ENCODE measurements at regions not wholly inside any gene's neighbourhood (a gene's known extent, or its start where the extent isn't known, plus 50 kb on each side); places are given as distances from the start of the nearest gene placed in this dataset.

DNA sequence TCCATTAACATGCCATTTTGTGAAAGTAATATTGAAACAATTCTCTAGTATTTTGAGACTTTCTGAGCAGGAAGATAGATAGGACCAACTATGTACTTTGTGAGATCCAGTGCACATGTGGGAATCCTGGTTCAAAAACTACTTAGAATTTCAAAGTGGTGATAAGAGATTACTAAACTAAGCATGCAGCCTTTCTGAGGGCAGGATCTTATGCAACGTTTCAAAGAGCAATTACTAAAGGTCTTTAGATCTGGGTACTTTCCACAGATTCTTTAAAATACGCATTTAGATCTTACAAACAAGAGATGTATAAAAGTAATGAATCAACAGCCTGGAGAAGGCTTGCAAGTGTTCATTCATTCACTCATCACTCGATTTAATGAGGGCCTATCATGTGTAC is 124.4 kb upstream of the TRIB2 start:
- DNase-seq (ENCODE audit: low read depth), result no peak

DNA sequence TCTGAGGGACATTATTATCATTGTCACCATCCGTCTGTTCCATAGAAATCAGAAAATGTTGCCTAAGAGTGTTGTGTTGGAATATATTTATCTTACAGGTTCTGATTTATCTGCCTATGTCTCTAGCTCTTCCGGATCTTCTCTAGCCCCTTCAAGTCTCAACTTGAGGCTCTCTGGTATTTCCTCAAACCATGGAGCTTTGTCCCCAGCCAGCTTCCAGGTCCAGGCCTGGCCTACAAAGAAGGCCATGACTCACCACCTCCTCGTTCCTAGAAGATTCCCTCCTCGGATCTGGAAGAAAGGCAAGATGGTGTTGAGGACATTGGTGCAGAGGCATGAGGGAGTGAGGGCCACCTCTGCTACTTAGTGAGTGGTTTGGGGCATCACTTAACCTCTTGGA is 122.1 kb upstream of the TRIB2 start:
- no peak for DNase-seq (ENCODE audit: low read depth)

DNA sequence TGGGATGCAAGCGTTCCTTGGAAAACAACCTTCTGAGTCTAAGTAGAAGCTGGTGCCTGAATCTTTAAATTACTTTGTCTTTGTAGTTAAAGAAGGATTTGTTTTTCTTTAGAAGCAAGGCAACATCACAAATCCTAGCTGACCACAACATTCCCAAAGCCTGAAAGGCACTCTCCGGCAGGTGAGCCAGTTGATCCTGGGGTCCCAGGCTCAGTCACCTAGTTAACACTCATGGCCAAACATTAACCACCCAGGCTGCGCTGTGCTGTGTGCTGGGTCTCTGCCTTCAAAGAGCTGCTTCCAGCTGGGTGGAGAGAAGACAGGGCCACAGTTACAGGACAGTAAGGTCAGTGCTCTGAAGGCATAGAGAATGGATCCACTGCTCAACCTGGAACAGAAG is 120.0 kb upstream of the TRIB2 start:
- DNase-seq (ENCODE audit: low read depth), result no peak

DNA sequence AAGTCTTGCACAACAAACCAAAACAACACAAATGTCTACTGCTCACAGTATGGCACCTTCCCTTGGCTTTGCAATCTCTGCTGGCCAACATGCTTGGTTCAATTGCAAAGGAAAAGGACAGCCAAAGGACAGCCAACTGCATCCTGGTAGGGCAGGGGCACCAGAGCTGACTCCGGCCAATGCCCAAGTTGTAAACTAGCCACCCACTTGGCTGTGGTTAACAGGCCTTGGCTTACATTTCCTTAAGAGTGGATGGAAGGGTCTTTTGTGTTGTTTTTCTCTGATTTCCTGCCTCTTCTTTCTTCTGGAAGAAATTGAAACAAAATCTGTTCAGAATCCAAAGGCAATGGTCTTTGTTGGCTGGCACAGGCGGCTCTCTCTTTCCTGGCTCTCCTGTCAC is 119.1 kb upstream of the TRIB2 start:
- no peak for DNase-seq (ENCODE audit: low read depth)

DNA sequence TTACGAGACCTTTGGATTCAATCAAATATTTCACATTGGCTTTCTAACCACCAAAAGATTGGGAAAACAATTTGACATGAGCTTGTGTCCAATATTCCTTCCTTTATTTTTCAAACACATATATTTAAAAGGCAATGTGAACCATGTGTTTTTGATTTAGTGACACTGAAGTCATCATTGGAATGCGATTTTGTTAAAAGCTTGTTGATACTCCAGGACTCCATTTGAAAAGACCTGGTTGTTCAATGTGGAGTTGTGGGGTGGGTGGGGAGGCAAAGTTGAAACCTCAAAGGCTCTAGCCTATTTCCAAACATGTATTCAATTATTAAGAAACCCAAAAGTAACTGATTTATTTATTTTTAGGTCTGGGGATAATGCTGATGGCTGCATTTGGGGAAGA is 114.1 kb upstream of the TRIB2 start:
- no peak for DNase-seq (ENCODE audit: low read depth)

DNA sequence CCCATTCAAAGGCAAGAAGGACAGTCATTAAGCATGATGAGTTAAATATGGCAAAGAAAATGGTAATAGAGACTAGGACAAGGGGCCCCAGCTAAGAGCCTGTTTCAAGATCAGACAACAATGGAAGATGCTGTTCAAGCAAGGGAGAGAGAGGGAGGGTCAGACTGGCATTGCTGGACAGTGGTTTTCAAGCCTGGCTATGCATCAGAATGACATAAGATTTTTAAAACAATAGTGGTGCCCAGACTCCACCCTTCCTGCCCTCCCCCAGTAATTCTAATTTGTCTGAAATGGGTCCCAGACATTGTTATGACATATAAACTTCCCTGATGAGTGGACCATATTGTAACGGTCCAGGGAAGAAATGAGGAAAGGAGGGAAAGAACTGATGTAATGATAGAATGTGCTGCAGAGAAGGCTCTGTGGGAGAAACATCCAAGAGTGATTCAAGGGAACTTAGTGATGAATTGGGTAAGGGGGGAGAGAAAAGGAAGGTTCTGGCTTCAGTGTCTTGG is 112.9 kb upstream of the TRIB2 start:
- no peak for DNase-seq (ENCODE audit: low read depth)

DNA sequence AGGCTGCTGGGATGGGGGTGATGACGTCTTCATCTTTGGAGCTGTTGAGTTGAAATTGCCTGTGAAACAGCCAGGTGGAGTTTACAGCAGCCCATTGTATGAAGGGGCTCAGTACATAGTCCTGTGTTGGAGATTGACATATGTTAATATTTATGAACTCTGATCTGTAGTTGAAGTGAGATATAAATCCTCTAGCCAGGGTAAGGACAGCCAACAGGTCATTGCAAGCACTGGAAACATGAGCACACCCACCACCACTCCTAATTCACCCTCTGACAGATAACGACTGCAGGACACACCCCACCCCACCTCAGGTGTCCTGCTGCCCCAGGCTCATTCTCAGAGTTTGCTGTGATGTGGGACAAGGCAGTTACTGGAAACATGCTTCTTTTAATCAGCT is 112.4 kb upstream of the TRIB2 start:
- DNase-seq (ENCODE audit: low read depth), result no peak

DNA sequence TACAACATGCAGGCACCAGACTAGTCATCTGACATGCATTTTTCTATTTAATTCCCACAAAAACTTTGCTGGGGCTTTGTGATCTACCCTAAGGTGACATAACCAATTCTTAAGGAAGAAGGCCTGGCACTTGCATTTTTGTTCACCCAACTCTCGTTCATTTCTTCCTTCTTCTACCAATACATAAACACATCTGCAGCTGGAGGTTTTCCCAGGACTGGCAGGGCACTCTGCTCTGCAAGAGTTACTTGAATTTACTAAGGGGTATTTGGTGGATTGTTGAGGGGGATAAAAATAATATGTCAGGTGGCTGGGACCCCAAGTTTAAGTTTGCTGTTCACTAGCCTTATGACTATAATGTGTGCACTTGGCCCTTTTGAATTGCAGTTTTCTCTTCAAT is 111.4 kb upstream of the TRIB2 start:
- no peak for DNase-seq (ENCODE audit: low read depth)

DNA sequence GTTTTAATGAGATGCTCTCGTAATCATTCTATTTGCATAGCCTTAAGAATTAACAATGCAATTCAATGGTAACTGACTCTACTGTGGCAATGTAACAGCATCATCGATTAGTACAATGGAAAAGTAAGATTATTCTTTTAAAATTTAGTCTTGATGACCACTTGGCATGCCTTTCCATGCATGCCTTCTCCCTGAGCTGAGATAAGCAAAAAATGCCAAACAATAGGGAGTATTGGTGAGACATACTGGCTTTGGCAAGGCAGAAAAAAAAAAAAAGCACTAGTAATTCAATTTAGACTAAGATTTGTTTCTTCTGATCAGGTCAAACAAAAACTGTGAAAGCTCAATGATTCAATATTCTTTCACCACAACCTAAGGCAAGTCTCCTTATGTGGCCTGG is 110.8 kb upstream of the TRIB2 start:
- DNase-seq (ENCODE audit: low read depth), result no peak

DNA sequence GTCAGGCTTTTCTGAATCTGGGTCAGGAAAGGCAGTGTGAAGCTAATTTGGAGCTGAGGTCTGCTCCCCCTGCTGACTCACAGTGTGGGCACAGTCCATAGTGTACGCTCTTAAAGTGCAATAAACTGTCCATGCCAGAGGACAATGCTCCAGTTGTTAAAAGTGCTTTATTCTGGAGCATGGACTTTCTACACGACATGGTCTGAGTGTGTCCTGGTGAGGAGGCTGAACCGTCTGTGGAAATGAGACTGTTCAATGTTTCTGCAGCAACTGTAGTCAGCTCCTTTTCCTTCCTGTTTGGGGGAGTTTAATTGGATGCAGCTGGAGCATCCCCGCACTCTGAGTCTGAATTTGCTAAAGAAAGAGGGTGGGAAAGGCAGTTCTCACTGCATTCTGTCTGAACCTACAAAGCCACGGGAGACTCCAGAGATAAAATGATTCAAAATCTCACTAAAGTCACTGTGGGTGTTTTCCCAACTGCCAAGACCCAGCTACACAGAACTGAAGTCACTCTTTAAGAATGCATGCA is 110.2 kb upstream of the TRIB2 start:
- no peak for DNase-seq (ENCODE audit: low read depth)

DNA sequence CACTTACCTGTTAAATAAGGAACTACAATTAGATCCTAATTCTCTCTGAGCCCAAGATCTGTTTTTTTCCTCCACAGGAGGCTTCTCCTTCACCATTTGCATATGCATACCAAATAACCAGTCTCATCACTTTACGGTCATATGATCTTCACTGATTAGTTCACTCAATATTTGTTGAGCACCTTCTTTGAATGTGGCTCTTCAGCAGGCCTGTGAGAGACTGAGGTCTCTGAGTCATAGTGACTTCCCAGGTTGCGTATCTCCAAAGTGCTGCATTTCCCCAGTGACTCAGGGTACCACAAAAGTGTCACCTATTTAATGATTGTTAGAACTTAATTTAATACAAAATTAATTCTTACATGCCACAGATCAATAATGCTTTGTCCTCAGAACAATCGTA is 108.8 kb upstream of the TRIB2 start:
- DNase-seq (ENCODE audit: low read depth), result no peak

DNA sequence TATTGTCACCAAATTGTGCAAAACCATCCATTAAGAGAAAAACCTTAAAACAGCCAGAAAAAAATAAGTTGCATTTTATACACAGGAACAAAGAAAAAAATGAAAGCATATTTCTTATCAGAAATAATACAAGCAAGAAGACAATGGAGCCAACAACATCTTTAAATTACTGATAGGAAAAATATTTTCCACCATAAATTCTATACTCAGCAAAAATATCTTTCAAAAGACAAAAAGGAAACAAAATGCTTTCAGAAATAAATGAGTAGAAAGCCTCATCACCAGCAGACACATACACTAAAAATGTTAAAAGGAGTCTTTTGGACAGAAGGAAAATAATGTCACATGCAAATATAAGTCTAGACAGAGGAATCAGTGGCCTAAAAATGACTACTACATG is 106.4 kb upstream of the TRIB2 start:
- DNase-seq (ENCODE audit: low read depth), result no peak

DNA sequence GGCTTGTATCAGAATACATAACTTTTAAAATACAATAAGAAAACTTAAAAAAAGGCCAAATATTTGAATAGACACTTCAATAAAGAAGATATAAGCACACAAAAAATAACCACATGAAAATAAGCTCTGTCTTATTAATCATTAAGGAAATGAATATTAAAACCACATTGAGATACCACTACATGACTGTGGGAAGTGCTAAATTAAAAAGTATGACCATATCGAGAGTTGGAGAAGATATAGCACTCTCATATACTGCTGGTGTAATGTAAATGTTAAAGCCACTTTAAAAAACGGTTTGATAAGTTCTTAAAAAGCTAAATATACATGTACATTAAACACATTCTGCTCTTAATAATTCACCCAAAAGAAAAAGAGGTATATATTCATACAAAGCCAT is 104.6 kb upstream of the TRIB2 start:
- no peak for DNase-seq (ENCODE audit: low read depth)

DNA sequence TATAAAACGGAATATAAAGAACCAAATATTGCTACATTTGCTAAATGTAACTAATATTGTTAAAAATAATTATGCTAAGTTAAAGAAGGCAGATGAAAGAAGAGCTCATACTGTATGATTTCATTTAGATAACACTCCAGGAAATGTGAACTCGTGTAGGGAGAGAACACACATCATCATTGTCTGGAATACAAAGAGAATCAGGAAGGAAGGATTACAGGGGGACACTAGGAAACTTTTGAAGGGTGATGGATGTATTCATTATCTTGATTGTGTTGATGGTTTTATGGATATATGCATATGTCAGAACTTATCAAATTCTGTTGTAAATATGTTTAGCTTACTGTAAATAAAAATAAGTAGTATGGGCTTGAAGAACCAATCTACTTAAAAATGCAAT is 104.1 kb upstream of the TRIB2 start:
- no peak for DNase-seq (ENCODE audit: low read depth)

DNA sequence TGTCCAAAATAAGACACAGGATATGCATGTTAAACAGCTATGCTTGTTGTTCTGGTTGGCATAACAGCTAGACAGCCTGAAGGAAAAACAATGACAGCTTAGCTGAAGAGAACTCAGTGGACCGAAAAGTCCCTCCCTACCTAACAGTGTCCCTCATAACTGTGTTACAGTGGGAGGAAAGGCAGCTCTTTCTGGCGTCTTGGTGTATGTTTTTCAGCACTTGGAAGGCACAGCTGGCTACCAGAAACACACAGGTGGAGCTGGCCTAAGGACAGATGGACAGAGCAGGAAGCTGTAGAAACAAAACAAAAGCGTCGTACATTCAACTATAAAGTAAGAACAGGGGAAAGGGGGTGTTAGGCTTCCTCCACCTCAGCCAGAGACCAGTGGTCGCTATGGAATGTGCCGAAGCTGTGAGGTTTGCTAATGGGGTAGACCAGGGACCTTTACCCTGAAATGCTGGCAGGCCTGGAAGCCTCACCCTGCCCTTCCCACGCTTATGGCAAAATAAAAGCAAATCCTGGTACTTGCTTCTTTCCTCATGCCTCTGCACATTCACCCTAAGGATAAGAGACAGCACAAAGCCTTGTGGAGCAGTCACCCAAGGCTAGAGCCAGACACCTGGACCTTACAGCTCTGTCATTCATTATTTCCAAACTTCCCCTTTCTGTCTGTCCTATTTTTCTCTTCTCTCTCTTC is 103.5 kb upstream of the TRIB2 start:
- DNase-seq (ENCODE audit: low read depth), result no peak

DNA sequence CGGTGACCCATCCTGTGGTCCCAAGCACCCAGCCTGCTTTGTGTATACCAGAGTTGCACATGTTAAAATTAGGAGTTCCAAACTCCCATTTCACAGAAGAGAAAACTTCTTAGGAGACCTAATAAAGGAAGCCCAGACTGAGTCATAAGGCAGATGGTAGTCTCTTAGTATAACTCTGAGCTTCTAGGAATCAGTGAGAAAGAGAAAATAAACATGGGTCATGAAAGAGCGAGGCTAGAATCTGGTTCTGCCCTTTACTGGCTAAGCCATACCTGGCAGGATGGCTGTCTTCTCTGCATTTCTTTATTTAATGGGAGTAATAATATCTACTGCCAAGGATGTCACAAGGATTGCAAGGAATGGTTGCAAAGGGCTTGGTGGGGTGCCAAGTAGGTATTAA is 101.2 kb upstream of the TRIB2 start:
- no peak for DNase-seq (ENCODE audit: low read depth)

DNA sequence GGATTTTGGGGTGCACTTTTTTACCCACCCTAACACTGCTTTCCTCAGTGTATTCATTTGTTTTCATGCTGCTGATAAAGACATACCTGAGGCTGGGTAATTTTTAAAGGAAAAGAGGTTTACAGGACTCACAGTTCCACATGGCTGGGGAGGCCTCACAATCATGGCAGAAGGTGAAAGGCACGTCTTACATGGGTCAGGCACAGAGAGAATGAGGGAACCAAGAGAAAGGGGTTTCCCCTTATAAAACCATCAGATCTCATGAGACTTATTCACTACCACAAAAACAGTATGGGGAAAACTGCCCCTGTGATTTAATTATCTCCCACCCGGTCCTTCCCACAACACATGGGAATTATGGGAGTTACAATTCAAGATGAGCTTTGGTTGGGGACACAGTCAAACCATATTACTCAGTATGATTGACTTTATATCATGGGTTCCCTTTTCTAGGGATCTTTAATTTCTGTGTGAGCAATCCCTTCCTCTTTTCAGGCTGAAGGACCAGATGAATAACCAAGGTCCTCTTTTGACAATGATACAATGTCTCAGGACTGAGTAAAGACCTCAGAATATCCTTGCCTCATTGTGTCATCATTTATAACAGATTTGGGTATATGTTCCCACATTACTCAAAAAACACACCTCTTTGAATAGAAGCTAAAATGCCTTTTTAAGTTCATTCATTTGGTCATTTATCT is 100.1 kb upstream of the TRIB2 start:
- no peak for DNase-seq (ENCODE audit: low read depth)

DNA sequence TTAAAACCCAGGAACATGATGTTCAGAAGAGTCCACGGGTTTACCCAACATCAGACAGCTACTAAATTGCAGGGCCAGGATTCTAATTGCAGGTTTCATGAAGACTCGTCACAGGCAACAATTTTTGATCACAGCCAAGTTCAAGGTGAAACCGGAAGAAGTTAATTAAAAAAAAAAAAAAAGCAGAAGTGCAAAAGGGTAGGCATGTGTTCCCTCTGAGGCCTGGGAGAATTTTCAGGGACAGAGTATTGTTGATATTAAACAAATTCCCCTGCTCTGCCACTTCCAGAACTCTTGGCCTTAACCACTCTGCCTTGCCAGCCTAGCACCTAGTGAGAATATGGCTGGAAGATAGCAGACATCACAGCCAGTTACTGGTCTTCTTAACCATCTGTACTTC is 99.4 kb upstream of the TRIB2 start:
- no peak for DNase-seq (ENCODE audit: low read depth)

DNA sequence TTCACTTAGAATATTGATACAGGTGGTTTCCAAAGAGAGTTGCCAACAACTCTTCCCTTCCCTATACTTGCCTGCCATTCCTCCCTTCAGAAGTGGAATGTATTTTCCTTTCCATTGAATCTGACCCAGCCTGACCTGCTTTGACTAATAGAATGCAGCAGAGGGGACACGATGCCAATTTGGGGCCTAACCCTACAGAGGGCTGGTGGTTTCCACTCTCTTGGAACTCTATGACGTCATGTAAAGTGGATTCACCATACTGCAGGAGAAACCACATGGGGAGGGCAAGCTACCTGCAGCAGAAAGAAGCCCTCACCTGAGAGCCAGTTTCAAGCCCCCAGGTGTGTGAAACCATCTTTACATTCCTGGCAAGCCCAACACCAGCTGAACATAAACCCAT is 98.9 kb upstream of the TRIB2 start:
- no peak for DNase-seq (ENCODE audit: low read depth)

DNA sequence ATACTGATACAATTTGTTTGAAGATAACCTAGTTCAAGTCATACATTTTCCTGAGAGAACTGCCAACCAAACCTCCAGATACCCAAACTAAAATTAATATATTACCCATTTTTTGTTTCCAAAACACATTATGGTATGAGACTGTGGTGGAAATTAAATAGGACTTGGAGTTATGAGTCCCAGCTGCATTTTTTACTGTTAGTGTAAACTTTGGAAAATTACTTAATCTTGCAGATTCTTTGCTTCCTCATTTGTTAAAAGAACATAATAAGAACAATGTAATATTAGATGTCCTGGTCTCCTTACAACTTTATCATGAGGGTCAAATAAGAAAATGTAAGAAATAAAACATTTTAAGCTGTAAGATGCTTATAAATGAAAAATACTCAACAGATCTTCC is 98.2 kb upstream of the TRIB2 start:
- no peak for DNase-seq (ENCODE audit: low read depth)

DNA sequence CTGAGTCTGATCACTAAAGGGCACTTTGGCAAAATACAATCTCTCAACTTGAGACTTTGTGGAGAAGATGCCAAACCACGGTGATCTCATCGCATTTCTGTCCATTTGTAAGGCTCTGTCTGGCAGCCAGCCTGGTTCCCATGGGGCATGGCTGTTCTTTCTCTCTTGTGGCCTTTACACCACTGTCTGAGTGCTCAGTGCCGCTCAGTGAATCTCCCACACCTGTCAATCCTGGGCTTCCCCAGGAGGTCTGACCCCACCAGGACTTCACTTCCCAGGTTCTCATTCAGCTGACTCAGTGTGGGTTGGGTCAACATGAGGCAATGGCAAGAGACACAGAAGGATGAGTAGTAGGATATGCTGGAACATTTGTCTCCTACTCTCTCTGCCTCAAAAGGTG is 96.8 kb upstream of the TRIB2 start:
- DNase-seq (ENCODE audit: low read depth), result peak; percentile 66

DNA sequence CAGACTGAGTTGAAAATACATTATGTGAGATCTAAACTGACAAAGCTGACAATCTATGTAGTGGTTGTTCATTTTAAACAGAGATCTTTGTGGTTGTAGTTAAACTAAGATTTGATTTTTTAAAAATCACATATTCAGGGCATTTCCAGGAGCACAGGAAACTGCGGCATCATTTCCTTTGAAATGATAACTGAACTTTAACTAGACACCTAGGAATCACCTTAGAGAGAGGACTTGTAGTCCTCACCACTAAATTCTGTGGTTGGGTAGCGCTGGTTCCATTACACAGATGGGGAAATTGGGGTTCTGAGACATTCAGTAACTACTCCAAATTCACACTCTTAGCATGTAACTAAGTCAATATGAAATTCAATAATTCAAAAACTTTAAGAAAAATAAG is 96.0 kb upstream of the TRIB2 start:
- DNase-seq (ENCODE audit: low read depth), result no peak

DNA sequence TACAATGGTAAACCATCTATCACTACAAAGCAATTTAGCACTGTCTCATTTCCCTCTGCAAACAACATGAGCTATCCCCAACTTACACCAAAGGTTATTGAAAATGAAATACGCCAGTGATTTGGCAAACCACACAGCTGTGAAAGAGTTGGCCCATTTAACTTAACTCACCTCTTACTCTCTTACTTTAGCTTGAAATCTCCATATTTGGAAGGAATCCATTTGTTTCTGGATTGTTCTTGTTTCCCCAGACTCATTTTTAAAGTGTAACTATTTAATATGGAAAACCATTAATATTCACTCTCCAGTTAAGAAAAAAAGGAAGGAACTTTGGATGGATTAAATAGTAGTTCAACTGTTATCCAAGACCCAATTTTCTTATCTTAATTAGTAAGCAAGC is 93.7 kb upstream of the TRIB2 start:
- no peak for DNase-seq (ENCODE audit: low read depth)

DNA sequence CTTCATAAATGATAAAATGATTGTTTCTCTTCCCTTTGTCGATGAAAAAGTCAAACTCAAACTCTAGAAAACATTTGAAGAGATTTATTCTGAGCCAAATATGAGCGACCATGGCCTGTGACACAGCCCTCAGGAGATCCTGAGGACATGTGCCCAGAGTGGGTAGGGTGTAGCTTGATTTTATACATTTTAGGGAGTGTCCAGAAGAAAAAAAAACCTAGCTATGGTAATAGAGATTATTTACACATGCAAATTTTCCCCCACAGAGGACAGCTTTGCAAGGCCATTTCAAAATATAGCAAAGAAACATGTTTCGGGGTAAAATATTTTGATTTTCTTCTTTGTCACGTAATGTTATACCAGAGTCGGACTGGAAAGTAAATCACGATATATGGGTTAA is 92.4 kb upstream of the TRIB2 start:
- no peak for DNase-seq (ENCODE audit: low read depth)

Measured in HS-27A (cell line).